Uterus (tissue), 2 donors: ENCODE measurements at regions not wholly inside any gene's neighbourhood (a gene's known extent, or its start where the extent isn't known, plus 50 kb on each side); places are given as distances from the start of the nearest gene placed in this dataset.

ENCODE experiments used
- CTCF ChIP-seq, 4 experiments: fragments of 200-600 bp in 2 of 4; fragments of 450-650 bp in 2 of 4; sonication (generic) in 2 of 4; IDR thresholded peaks; one replicate each; pipeline ENCODE4 v1.5.1; 2016 to 2019; ENCODE audit warnings: antibody characterized with exemption in 4 of 4, mild to moderate bottlenecking in 2 of 4, moderate library complexity in 1 of 4
- POLR2A ChIP-seq, 2 donors: fragments of 450-650 bp; IDR thresholded peaks; one replicate each; pipeline ENCODE4 v1.6.1; 2016; ENCODE audit warnings: antibody characterized with exemption in 2 of 2, mild to moderate bottlenecking in 1 of 2, moderate library complexity in 1 of 2

GRCh38 chr1:193589597-193590040 lies 403.2 kb upstream of the B3GALT2 start:
- TF ChIP-seq POLR2A (IDR thresholded peaks at IDR 0.05) (no peak), CTCF (IDR thresholded peaks at IDR 0.05) (no peak)
